HG02870 (cell line): ENCODE measurements at regions not wholly inside any gene's neighbourhood (a gene's known extent, or its start where the extent isn't known, plus 50 kb on each side); places are given as distances from the start of the nearest gene placed in this dataset.
"Not testable (repeated sequence)": the region's sequence is repeated elsewhere in the genome, so short reads cannot be mapped to it uniquely, and the experiment has no call there.

ENCODE experiments used
- ATAC-seq: cut with Tn5 transposase; IDR thresholded peaks from one replicate; pipeline ENCODE4 v1.9.1; 2021; ENCODE audit warnings: mild to moderate bottlenecking, moderate library complexity; ENCODE audit not compliant: unreplicated experiment

GRCh38 chrX:115400960-115401359 lies 111.4 kb downstream of the LUZP4 start:
- no peak for ATAC-seq

- no peak for ATAC-seq
Observed at GRCh38 chrX:115402299-115402698, 112.8 kb downstream of the LUZP4 start.

GRCh38 chrX:115408771-115409400 lies 119.4 kb downstream of the LUZP4 start:
- no peak for ATAC-seq

GRCh38 chrX:115409551-115409950 lies 120.0 kb downstream of the LUZP4 start:
- ATAC-seq = no peak

- no peak for ATAC-seq
Observed at GRCh38 chrX:115410731-115411428, 121.4 kb downstream of the LUZP4 start.

GRCh38 chrX:115413246-115413878 lies 123.8 kb downstream of the LUZP4 start:
- no peak for ATAC-seq

GRCh38 chrX:115419069-115419468 lies 129.6 kb downstream of the LUZP4 start:
- no peak for ATAC-seq

- ATAC-seq = no peak
Observed at GRCh38 chrX:115423086-115423485, 133.6 kb downstream of the LUZP4 start.

- ATAC-seq = no peak
Observed at GRCh38 chrX:115425359-115425758, 135.6 kb upstream of the PLS3 start.

GRCh38 chrX:115427861-115428410 lies 133.0 kb upstream of the PLS3 start:
- no peak for ATAC-seq

GRCh38 chrX:115434834-115435233 lies 126.1 kb upstream of the PLS3 start:
- not testable (repeated sequence) for ATAC-seq

GRCh38 chrX:115437841-115438595 lies 123.0 kb upstream of the PLS3 start:
- no peak for ATAC-seq

- no peak for ATAC-seq
Observed at GRCh38 chrX:115448146-115448545, 112.8 kb upstream of the PLS3 start.

GRCh38 chrX:115449742-115450141 lies 111.2 kb upstream of the PLS3 start:
- no peak for ATAC-seq

- ATAC-seq = no peak
Observed at GRCh38 chrX:115452251-115452650, 108.7 kb upstream of the PLS3 start.

- ATAC-seq = no peak
Observed at GRCh38 chrX:115459883-115460880, 100.8 kb upstream of the PLS3 start.

GRCh38 chrX:115462406-115462805 lies 98.6 kb upstream of the PLS3 start:
- ATAC-seq = no peak

- no peak for ATAC-seq
Observed at GRCh38 chrX:115467961-115468360, 93.0 kb upstream of the PLS3 start.

GRCh38 chrX:115472131-115472530 lies 88.8 kb upstream of the PLS3 start:
- no peak for ATAC-seq

- no peak for ATAC-seq
Observed at GRCh38 chrX:115486510-115486909, 74.5 kb upstream of the PLS3 start.
